Stomach (tissue), 8 donors: ENCODE measurements at regions not wholly inside any gene's neighbourhood (a gene's known extent, or its start where the extent isn't known, plus 50 kb on each side); places are given as distances from the start of the nearest gene placed in this dataset.

ENCODE experiments used
- DNase-seq, 2 donors: peaks; one replicate each; pipeline versions ENCODE4 v3.0.0 to v3.0.0-alpha.2; 2013 to 2019
- H3K27ac ChIP-seq, 5 donors: fragments of 200-600 bp in 4 of 5; sonication (generic) in 4 of 5; one replicate each; pipeline ENCODE4 v1.5.1; 2013 to 2019; ENCODE audit warnings: mild to moderate bottlenecking in 1 of 5, moderate library complexity in 1 of 5
- H3K27me3 ChIP-seq, 3 donors: fragments of 200-600 bp; sonication (generic); one replicate each; pipeline ENCODE4 v1.5.1; 2017 to 2019; ENCODE audit warnings: mixed run types in 1 of 3
- H3K36me3 ChIP-seq, 4 donors: fragments of 200-600 bp; sonication (generic); 1 replicate in 3 of 4; 2 replicates in 1 of 4; pipeline ENCODE4 v1.5.1; 2016 to 2019
- H3K4me1 ChIP-seq, 4 donors: fragments of 200-600 bp; sonication (generic); one replicate each; pipeline ENCODE4 v1.5.1; 2016 to 2019
- H3K4me3 ChIP-seq, 4 donors: fragments of 200-600 bp; sonication (generic) in 3 of 4; one replicate each; pipeline ENCODE4 v1.5.1; 2016 to 2019; ENCODE audit warnings: mild to moderate bottlenecking in 1 of 4
- H3K9me3 ChIP-seq, 4 donors: fragments of 200-600 bp; sonication (generic); one replicate each; pipeline ENCODE4 v1.5.1; 2016 to 2019
- EP300 ChIP-seq: sonication (generic); formaldehyde crosslinking; IDR thresholded peaks from one replicate; pipeline ENCODE4 v1.6.1; 2017; ENCODE audit warnings: antibody characterized with exemption
- POLR2A ChIP-seq, 4 donors: fragments of 450-650 bp; IDR thresholded peaks; one replicate each; pipeline ENCODE4 v1.6.1; 2016; ENCODE audit warnings: antibody characterized with exemption in 4 of 4, control low read depth in 2 of 4, mild to moderate bottlenecking in 1 of 4, moderate library complexity in 1 of 4
- POLR2AphosphoS5 ChIP-seq, 3 donors: sonication (generic); formaldehyde crosslinking; IDR thresholded peaks; one replicate each; pipeline ENCODE4 v1.6.1; 2016; ENCODE audit warnings: antibody characterized with exemption in 3 of 3
- WGBS, 5 donors: extraction: QIAGEN DNeasy Blood & Tissue Kit in 3 of 5; methylation state at CpG; one replicate each; pipeline versions ENCODE4 v1.1.5 to v1.1.7; 2013 to 2018; 5-methylcytosine and 5-hydroxymethylcytosine counted together
- intact Hi-C: fragments of 100-400 bp; cut with DNase I; formaldehyde crosslinking; loops from one replicate; pipeline ENCODE4 v1.15.1; 2023; ENCODE audit warnings: low total_unique reads
- TF ChIP-seq, protein P1 (sequence below), 7 experiments: fragments of 450-650 bp in 4 of 7; fragments of 200-600 bp in 3 of 7; sonication (generic) in 3 of 7; IDR thresholded peaks; one replicate each; pipeline ENCODE4 v1.5.1; 2016 to 2019; ENCODE audit warnings: antibody characterized with exemption in 7 of 7, control low read depth in 2 of 7, mild to moderate bottlenecking in 1 of 7
- donor health status: healthy with polysubstance abuse.
- donor health status: Bipolar disorder and iron deficiency.
- donor health status: healthy.

DNA sequence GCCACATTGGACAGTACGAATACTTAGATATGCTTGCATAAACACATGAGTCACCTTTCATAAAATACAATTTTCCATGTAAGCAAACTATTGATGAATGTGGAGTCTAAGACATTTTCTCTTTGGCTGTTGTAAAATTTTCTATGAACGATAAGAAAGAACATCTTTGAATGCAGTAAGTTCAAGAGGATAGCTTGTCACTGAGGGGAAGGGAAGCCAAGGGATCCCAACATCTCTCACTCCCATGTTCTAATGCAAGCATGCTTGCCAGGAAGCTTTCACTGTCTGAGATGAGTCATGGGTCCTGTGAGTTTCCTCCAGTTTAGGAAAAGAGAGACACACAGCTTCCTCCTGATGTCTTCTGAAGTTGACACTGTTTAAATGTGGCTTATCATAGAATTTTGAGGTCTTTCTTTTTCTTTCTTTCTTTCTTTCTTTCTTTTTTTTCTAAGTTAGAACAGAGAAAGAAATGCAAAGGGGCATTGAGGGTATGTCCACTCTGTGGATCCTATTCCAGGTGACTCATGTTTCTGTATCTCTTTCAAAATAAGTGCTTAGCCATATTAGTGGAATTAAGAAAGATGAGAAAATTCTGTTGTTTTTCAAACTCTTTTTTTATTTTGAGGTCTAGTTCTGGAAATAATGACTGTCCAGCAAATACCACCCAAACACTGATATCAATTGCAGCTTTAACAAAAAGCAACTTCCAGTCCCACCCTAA, 146.6 kb downstream of the RDH14 start:
- TF ChIP-seq, protein P1, sequence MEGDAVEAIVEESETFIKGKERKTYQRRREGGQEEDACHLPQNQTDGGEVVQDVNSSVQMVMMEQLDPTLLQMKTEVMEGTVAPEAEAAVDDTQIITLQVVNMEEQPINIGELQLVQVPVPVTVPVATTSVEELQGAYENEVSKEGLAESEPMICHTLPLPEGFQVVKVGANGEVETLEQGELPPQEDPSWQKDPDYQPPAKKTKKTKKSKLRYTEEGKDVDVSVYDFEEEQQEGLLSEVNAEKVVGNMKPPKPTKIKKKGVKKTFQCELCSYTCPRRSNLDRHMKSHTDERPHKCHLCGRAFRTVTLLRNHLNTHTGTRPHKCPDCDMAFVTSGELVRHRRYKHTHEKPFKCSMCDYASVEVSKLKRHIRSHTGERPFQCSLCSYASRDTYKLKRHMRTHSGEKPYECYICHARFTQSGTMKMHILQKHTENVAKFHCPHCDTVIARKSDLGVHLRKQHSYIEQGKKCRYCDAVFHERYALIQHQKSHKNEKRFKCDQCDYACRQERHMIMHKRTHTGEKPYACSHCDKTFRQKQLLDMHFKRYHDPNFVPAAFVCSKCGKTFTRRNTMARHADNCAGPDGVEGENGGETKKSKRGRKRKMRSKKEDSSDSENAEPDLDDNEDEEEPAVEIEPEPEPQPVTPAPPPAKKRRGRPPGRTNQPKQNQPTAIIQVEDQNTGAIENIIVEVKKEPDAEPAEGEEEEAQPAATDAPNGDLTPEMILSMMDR (IDR thresholded peaks at IDR 0.05), result no peak
- peak in 1 of 3 donors; percentile 60 for TF ChIP-seq POLR2AphosphoS5 (IDR thresholded peaks at IDR 0.05)
- H3K4me3 ChIP-seq, result no peak overlapping the region
- DNase-seq, result peak in 1 of 2 donors; percentile 81
- intact Hi-C loops, result no loop called here
- 34 to 49% (median 41%) methylated on average over 2 of the region's 2 CpGs for WGBS, 5 donors
- no peaks in the 10 kb centered on the region for H3K36me3 ChIP-seq
- H3K27ac ChIP-seq, result peak overlapping the region in 3 of 5 donors; percentile 17 to 46 (median 17)
- H3K9me3 ChIP-seq, result no peaks in the 10 kb centered on the region
- H3K4me1 ChIP-seq, result peaks cover 0 to 7% (median 3%) of the 10 kb centered on the region in 4 donors
- no peaks in the 10 kb centered on the region for H3K27me3 ChIP-seq

DNA sequence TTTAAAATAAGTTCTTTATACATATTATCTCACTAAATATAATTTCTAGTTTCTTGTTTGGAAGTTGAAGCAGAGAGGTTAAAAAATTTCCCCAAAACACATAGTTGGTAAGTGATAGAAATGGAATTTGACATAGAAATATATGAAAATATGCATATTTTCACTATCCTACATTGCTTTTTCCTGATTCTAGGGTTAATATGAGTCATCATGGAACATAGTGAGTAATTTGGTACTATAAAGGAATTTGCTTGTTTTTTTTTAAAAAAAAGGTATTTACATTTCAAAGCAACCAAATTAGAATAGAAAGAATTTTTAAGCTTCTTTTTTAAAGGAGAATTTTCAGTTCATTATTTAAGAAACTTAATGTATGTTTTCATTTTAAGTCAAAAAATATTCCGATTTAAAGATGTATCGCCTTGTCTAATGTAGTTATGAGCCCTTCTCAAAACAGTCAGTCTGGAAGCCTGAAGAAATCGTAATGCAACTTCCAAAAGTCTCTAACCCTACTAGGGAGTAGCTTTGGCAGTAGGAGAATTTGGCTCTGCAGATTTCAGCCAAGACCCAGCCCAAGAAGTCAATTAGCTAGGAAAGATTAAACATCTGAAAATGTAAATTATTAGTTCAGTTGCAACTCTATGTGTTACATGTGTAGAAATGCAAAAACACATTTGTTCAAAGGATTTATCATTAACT, 147.3 kb downstream of the RDH14 start:
- Histone ChIP-seq H3K4me3 (no peak overlapping the region), H3K27ac (peak overlapping the region in 2 of 5 donors; percentile 17 to 46), H3K4me1 (peaks cover 0 to 7% (median 3%) of the 10 kb centered on the region in 4 donors), H3K27me3 (no peaks in the 10 kb centered on the region), H3K36me3 (no peaks in the 10 kb centered on the region), H3K9me3 (no peaks in the 10 kb centered on the region)
- TF ChIP-seq POLR2A (IDR thresholded peaks at IDR 0.05) (no peak), POLR2AphosphoS5 (IDR thresholded peaks at IDR 0.05) (peak in 1 of 3 donors; percentile 5), EP300 (no peak)
- DNase-seq, result peak in 1 of 2 donors; percentile 51
- intact Hi-C loops, result no loop called here
- WGBS, 5 donors, result 64 to 84% (median 81%) methylated on average over 3 of the region's 3 CpGs

DNA sequence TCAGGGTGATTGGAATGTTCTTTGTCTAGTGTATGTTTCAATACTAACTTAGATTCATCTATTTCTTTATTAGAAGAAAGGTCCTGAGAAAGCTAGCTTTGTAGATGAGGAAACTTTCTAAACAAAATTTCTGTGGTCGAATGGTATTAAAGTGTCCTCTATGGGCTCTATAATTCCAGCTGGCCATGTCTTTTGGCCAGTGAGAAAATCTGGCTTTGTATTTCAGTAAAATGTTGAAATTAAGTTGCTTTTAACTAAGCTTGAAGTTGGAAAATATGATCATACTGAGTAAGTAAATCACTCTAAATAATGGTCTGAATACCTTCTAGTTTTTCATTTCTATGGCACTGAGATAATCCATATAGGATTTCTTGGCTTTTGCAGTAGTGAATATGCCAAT, 148.8 kb downstream of the RDH14 start:
- TF ChIP-seq POLR2AphosphoS5 (IDR thresholded peaks at IDR 0.05) (no peak), EP300 (no peak), POLR2A (IDR thresholded peaks at IDR 0.05) (no peak)
- TF ChIP-seq, protein P1 (IDR thresholded peaks at IDR 0.05), result no peak
- Histone ChIP-seq H3K36me3 (no peaks in the 10 kb centered on the region), H3K4me3 (no peak overlapping the region), H3K27me3 (no peaks in the 10 kb centered on the region), H3K9me3 (no peaks in the 10 kb centered on the region), H3K4me1 (peaks cover 0 to 7% (median 3%) of the 10 kb centered on the region in 4 donors), H3K27ac (no peak overlapping the region)
- 54 to 83% (median 73%) methylated on average over 1 of the region's 1 CpG for WGBS, 5 donors
- intact Hi-C loops, result no loop called here
- no peak for DNase-seq

DNA sequence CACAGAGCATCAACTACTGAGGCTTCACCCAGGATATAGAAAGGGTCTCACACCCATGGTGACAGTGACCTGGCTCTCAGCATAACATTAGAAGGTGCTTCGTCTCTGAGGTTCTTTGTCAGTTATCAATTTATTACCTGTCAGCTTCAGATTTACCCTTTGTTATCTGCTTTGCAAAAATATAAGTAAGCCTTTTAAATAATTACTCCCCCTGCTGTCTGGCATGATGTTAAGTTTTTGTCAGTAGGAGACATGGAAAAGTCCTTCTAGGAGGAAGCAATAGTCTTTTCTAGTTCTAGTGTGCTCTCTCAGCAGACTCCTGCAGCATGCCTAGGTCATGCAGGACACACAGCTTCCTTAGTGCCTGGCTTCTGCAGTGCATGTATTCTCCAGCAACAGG, 149.9 kb downstream of the RDH14 start:
- Histone ChIP-seq H3K4me3 (no peak overlapping the region), H3K36me3 (no peaks in the 10 kb centered on the region), H3K4me1 (peaks cover 0 to 7% (median 3%) of the 10 kb centered on the region in 4 donors), H3K27me3 (no peaks in the 10 kb centered on the region), H3K9me3 (no peaks in the 10 kb centered on the region), H3K27ac (no peak overlapping the region)
- TF ChIP-seq EP300 (no peak), POLR2A (IDR thresholded peaks at IDR 0.05) (no peak), POLR2AphosphoS5 (IDR thresholded peaks at IDR 0.05) (no peak)
- TF ChIP-seq, protein P1 (IDR thresholded peaks at IDR 0.05), result no peak
- DNase-seq, result no peak
- intact Hi-C loops, result no loop called here
- 65 to 83% (median 81%) methylated on average over 1 of the region's 1 CpG for WGBS, 5 donors

DNA sequence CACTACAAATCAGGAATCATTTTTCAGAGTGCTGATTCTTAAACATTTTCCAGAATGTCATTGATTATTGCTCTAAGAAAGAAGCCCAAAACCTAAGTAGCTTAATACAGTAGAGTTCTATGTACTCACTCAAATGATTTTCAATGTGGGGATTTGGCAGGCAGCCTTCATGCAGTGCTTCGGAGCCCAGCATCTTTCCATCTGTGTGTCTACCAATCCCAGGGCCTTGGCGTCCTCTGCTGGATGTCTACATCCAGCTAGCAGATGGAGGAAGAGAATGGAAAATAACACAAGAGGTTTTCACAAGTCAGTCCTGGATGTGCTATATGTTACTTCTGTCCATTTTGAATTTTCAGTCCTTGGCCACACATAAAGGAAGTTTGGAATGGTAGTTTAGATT, 151.8 kb downstream of the RDH14 start:
- intact Hi-C loops, result no loop called here
- Histone ChIP-seq H3K9me3 (no peaks in the 10 kb centered on the region), H3K27me3 (no peaks in the 10 kb centered on the region), H3K4me1 (peaks cover 0 to 2% (median 0%) of the 10 kb centered on the region in 4 donors), H3K36me3 (no peaks in the 10 kb centered on the region), H3K4me3 (no peak overlapping the region), H3K27ac (no peak overlapping the region)
- WGBS, 5 donors, result 86 to 96% (median 92%) methylated on average over 2 of the region's 2 CpGs
- TF ChIP-seq, protein P1 (IDR thresholded peaks at IDR 0.05), result no peak
- TF ChIP-seq POLR2A (IDR thresholded peaks at IDR 0.05) (no peak), EP300 (no peak), POLR2AphosphoS5 (IDR thresholded peaks at IDR 0.05) (no peak)
- no peak for DNase-seq
